Retinal pigment epithelial cell (primary cell): ENCODE measurements at regions not wholly inside any gene's neighbourhood (a gene's known extent, or its start where the extent isn't known, plus 50 kb on each side); places are given as distances from the start of the nearest gene placed in this dataset.

ENCODE experiments used
- DNase-seq: peaks from one replicate; pipeline ENCODE4 v3.0.0-alpha.2; 2010; ENCODE audit warnings: low read depth
- H3K4me3 ChIP-seq: 2 replicates; pipeline ENCODE4 v1.5.1; 2011; ENCODE audit warnings: mild to moderate bottlenecking, low read length, control low read depth, moderate library complexity
- CTCF ChIP-seq: conservative IDR thresholded peaks from 2 replicates; pipeline ENCODE4 v1.5.1; 2011; ENCODE audit warnings: low read depth, low read length, control low read depth, inconsistent platforms

- TF ChIP-seq CTCF: no peak
- H3K4me3 ChIP-seq: no peak overlapping the region
- DNase-seq: no peak
Measured at GRCh38 chr2:157194844-157195243, 62.7 kb upstream of the GALNT5 start.

GRCh38 chr2:157196956-157197355 is 60.5 kb upstream of the GALNT5 start:
- no peak for TF ChIP-seq CTCF
- DNase-seq: no peak
- H3K4me3 ChIP-seq: no peak overlapping the region

GRCh38 chr2:157197848-157198247 is 59.7 kb upstream of the GALNT5 start:
- TF ChIP-seq CTCF: no peak
- DNase-seq: no peak
- H3K4me3 ChIP-seq: no peak overlapping the region

DNA sequence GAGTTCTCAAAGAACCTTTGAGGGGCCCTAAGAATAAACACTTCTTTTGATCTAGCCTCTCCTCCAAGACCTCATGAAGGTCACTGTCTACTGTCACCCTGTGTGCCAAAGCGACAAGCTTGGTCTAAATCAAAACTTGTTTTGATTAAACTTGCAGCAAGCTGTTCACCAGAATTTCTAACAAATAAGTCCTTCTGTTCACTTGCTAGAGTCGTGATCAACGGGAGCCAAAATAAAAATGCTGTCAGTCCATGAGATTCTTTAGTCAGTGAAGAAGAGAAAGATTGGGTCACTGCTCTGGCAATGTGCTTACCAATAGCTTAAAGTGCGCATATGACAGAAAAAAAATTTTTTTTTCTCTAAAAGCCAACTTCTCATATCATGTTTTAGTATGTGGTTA is 53.9 kb upstream of the GALNT5 start:
- no peak for TF ChIP-seq CTCF
- no peak for DNase-seq
- no peak overlapping the region for H3K4me3 ChIP-seq

- no peak overlapping the region for H3K4me3 ChIP-seq
- DNase-seq: no peak
- no peak for TF ChIP-seq CTCF
Measured at GRCh38 chr2:157204401-157204800, 53.1 kb upstream of the GALNT5 start.

- TF ChIP-seq CTCF: no peak
- H3K4me3 ChIP-seq: no peak overlapping the region
- no peak for DNase-seq
Measured at GRCh38 chr2:157206916-157207315, 50.6 kb upstream of the GALNT5 start.
